ENCODE measurements at regions not wholly inside any gene's neighbourhood (a gene's known extent, or its start where the extent isn't known, plus 50 kb on each side); places are given as distances from the start of the nearest gene placed in this dataset.

DNA sequence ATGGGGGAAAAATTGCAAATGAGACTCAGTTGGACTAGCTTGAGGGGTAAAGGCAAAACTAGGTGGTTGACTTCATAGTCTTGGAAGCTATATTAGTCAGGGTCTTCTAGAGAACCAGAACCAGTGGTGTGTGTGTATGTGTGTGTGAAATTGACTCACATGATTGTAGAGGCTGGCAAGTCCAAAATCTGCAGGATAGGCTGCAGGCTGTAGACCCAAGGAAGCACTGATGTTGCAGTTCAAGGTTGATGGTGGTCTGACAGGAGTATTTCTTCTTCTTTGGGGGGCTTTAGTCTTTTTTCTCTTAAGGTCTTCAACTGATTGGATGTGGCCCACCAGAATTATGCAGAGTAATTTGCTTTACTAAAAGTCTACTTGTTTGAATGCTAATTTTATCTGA lies 217.4 kb downstream of the MANEA start:
- no peak overlapping the region for H3K4me3 Mint-ChIP-seq
- CTCF ChIA-PET = no interaction called here
- no peaks in the 10 kb centered on the region for H3K27me3 Mint-ChIP-seq
- no peaks in the 10 kb centered on the region for H3K9me3 Mint-ChIP-seq (ENCODE audit: low read depth)
- no peak for ATAC-seq
- no peaks in the 10 kb centered on the region for H3K36me3 Mint-ChIP-seq
- H3K27ac Mint-ChIP-seq = no peak overlapping the region
- no peaks in the 10 kb centered on the region for H3K4me1 Mint-ChIP-seq
- DNase-seq = no peak

DNA sequence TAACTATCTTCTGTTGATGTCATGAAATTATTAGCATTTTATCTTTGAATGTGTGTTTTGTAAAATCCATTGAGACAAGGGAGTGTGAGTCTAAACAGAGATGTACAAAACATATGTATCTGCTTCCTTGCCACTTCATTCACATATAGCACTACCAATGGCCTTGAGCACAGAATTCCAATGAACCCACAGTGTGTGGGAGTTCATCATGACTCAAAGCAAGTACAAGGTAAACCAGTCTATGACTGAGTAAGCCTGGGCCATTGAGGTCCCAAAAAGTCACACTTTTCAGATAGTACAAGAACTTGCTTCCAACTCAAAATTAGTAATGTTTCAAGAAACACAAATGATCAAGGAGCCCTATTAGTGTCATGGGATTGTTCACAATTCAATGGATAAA lies 218.6 kb downstream of the MANEA start:
- CTCF ChIA-PET = no interaction called here
- no peaks in the 10 kb centered on the region for H3K36me3 Mint-ChIP-seq

DNA sequence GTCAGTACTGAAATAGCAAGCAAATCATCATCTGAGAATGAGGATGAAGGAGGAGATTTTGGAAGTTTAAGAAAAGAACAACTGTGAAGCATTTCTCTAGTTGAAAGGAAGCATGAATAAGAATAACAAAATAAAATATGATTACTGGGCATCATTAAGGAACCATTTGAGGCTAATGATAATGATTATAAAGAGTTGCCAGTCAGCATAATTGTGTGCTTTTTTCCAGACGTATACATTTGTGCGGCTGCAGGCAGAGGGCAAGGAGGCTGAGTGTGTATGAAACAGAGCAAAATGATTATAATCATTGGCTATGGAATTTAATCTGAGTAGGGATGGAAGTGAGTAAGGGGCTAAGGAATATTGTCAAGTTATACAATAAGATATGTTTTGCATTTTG lies 218.7 kb upstream of the FUT9 start:
- ATAC-seq (no peak), DNase-seq (no peak)
- peaks cover 2% of the 10 kb centered on the region for H3K27me3 Mint-ChIP-seq
- H3K4me1 Mint-ChIP-seq = no peaks in the 10 kb centered on the region
- CTCF ChIA-PET = no interaction called here
- H3K4me3 Mint-ChIP-seq = no peak overlapping the region
- no peaks in the 10 kb centered on the region for H3K9me3 Mint-ChIP-seq (ENCODE audit: low read depth)
- no peaks in the 10 kb centered on the region for H3K36me3 Mint-ChIP-seq
- H3K27ac Mint-ChIP-seq = no peak overlapping the region

More for the DNA sequence above, 218.6 kb downstream of the MANEA start:
- no peaks in the 10 kb centered on the region for H3K9me3 Mint-ChIP-seq (ENCODE audit: low read depth)
- no peak overlapping the region for H3K4me3 Mint-ChIP-seq
- no peak overlapping the region for H3K27ac Mint-ChIP-seq
- no peaks in the 10 kb centered on the region for H3K4me1 Mint-ChIP-seq
- no peaks in the 10 kb centered on the region for H3K27me3 Mint-ChIP-seq
- DNase-seq = no peak
- ATAC-seq = no peak

DNA sequence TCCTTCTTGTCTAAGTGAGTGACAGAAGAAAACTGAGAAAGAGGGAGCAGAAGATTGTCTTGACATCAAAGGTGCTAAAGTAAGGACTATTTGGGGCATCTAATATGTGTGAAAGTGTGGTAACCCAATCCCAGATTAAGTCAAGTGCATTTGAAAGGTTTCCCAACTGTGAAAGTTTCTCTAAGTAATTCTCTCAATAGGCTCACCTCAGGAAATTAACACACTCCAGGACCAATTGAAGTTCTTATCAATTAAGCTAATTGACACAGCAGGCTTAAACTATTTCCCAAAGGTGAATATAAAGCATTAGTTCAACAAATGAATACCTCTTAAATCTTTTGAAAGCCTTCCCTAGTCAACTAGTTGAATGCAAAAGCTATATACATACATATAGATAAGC lies 212.8 kb upstream of the FUT9 start:
- DNase-seq = no peak
- H3K27ac Mint-ChIP-seq = no peak overlapping the region
- H3K4me3 Mint-ChIP-seq = no peak overlapping the region
- H3K27me3 Mint-ChIP-seq = peaks cover 2% of the 10 kb centered on the region
- CTCF ChIA-PET = no interaction called here
- H3K9me3 Mint-ChIP-seq (ENCODE audit: low read depth) = no peaks in the 10 kb centered on the region
- H3K36me3 Mint-ChIP-seq = no peaks in the 10 kb centered on the region
- ATAC-seq = no peak
- peaks cover 1% of the 10 kb centered on the region for H3K4me1 Mint-ChIP-seq

DNA sequence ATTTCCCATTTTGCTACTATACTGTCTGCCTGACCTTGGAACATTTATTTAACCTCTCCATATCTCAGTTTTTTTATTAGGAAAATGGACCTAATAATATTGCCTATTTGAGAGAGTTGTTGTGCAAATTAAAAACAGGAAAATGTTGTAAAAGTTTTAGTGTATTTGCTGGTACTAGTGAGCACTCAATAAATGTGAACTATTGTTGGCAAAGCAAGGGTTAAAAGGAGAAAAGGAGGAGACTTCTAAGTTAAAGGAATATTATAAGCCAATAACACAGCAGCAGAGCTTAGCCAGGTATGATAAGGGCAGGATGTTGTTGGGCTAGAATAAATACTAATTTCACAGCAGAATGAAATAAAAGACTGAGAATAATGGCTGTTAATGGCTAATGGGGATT lies 211.9 kb upstream of the FUT9 start:
- DNase-seq = no peak
- Mint-ChIP-seq H3K4me1 (peaks cover 1% of the 10 kb centered on the region), H3K36me3 (no peaks in the 10 kb centered on the region), H3K27ac (no peak overlapping the region), H3K9me3 (ENCODE audit: low read depth) (no peaks in the 10 kb centered on the region), H3K27me3 (peaks cover 2% of the 10 kb centered on the region), H3K4me3 (no peak overlapping the region)
- CTCF ChIA-PET = no interaction called here
- no peak for ATAC-seq

DNA sequence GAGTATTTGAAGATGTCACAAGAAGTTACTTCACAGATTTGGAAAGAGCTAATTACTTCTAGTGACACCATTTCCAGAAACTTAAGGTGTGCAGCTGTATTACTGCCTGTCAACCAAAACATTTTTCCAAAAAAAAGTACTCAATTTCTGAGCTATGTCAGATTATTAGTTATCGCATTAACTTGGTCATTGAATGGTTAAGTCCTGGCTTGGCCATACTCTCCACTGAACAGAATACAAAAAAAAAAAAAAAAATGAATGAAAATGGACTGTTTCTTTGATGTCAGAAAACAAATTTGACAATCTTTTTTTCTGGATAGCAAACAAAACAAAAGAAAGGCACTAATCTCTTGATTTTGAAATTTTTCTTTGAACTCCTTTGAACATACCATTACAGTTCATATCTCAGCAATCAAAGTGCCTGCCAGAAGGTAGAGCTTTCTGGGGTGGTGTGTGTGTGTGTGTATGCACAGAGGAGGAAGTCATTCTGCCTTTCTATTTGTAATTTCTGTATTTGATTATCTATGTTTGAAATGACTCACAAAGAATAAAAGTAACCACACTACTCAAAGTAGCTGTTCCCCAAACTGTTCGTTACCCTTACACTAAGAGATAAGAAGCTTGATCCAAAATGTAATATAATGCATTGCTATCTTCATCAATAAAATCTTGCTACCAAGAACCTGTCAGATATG lies 210.8 kb upstream of the FUT9 start:
- DNase-seq (no peak), ATAC-seq (peak; percentile 45)
- CTCF ChIA-PET = no interaction called here
- Mint-ChIP-seq H3K4me3 (no peak overlapping the region), H3K27me3 (peaks cover 2% of the 10 kb centered on the region), H3K4me1 (peaks cover 1% of the 10 kb centered on the region), H3K27ac (no peak overlapping the region), H3K9me3 (ENCODE audit: low read depth) (no peaks in the 10 kb centered on the region), H3K36me3 (no peaks in the 10 kb centered on the region)

DNA sequence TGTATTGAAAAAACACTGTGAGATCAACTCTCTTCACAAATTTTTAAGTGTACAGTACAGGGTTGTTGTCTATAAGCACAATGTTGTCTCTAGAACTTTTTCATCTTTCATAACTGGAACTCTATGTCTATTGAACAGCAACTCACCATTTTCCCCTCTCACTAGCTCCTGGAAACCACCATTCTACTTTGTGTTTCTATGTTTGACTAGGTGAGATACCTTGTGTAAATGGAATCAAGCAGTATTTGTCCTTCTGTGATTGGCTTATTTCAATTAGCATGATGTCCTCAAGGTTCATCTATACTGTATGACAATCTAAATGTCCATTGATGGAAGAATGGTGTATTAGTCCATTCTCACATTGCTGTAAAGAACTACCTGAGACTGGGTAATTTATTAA lies 210.1 kb upstream of the FUT9 start:
- Mint-ChIP-seq H3K27ac (no peak overlapping the region), H3K4me1 (peaks cover 1% of the 10 kb centered on the region), H3K9me3 (ENCODE audit: low read depth) (no peaks in the 10 kb centered on the region), H3K36me3 (no peaks in the 10 kb centered on the region), H3K4me3 (no peak overlapping the region), H3K27me3 (peaks cover 2% of the 10 kb centered on the region)
- CTCF ChIA-PET = no interaction called here
- ATAC-seq (no peak), DNase-seq (no peak)

DNA sequence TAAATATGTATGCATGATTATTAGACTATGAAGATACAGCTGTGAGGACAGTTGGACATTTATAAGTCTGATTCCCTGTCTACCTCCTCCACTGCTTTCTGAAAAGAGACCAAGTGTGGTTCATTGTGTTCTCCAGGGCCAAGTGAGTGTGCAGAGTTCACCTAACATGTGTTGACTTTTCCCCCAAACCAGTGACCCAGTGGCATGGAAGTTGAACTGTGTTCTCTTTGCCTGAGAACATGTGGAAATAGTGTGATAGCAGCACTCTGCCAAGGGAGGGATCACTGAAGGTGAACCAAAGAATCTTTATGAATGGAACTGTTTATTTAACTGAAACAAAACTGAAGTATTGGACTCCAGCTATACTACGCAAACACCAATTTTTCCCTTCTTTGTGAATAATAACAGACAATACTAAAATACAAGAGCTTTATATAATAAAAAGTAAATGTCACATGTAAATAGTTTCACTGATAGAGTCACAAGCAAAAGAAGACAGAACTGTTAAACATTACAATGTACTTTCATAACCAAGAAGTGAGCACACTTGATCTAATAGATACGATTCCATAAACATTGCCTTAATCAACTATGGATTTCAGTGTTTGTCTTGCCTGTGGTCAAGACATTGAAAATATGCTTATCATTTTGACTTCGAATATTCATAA lies 200.3 kb upstream of the FUT9 start:
- Mint-ChIP-seq H3K4me1 (no peaks in the 10 kb centered on the region), H3K27me3 (no peaks in the 10 kb centered on the region), H3K27ac (no peak overlapping the region), H3K9me3 (ENCODE audit: low read depth) (no peaks in the 10 kb centered on the region), H3K36me3 (no peaks in the 10 kb centered on the region), H3K4me3 (no peak overlapping the region)
- DNase-seq (no peak), ATAC-seq (no peak)
- CTCF ChIA-PET = no interaction called here

DNA sequence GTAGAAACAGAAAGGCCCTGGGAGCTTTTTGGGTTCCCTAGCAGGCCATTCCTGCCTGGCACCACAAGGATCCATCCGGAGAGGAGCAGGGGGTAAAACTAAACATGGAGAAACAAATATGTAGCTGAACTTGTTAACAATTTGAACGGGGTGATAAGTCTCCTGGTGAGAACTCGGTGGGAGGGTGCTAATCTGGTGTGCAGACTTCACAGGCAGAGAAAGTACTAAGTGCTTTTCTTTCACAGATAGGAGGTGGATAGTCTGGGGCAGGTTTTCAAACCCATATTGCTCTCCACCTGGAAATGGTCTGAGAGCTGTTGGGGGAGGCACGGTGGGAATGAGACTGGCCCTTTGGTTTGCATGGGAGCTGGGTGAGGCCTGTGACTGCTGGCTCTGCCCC lies 196.3 kb upstream of the FUT9 start:
- no peak overlapping the region for H3K27ac Mint-ChIP-seq
- H3K36me3 Mint-ChIP-seq = no peaks in the 10 kb centered on the region
- DNase-seq = no peak
- no peak overlapping the region for H3K4me3 Mint-ChIP-seq
- H3K4me1 Mint-ChIP-seq = no peaks in the 10 kb centered on the region
- H3K9me3 Mint-ChIP-seq (ENCODE audit: low read depth) = no peaks in the 10 kb centered on the region
- no peak for ATAC-seq
- CTCF ChIA-PET = interaction anchor here (0.9 kb wide), 1 partner anchor 318 kb away, joined by 3 read pairs; no protein-coding TSS in a partner anchor
- no peaks in the 10 kb centered on the region for H3K27me3 Mint-ChIP-seq

DNA sequence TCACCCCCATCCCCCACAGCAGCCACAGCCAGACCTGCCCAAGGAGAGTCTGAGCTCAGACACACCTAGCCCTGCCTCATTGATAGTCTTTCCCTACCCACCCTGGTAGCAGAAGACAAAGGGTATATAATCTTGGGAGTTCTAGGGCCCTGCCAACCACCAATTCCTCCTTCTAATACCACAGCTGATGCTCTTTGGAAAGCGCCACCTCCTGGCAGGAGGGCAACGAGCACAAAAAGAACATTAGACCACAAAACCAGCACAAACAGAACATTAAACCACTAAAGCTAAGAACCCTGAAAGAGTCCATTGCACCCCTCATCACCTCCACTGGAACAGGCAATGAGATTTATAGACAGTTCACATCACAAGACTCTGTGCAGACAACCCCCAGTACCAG lies 195.8 kb upstream of the FUT9 start:
- Mint-ChIP-seq H3K36me3 (no peaks in the 10 kb centered on the region), H3K4me3 (no peak overlapping the region), H3K9me3 (ENCODE audit: low read depth) (no peaks in the 10 kb centered on the region), H3K4me1 (no peaks in the 10 kb centered on the region), H3K27ac (no peak overlapping the region), H3K27me3 (no peaks in the 10 kb centered on the region)
- DNase-seq (no peak), ATAC-seq (no peak)
- CTCF ChIA-PET = no interaction called here

DNA sequence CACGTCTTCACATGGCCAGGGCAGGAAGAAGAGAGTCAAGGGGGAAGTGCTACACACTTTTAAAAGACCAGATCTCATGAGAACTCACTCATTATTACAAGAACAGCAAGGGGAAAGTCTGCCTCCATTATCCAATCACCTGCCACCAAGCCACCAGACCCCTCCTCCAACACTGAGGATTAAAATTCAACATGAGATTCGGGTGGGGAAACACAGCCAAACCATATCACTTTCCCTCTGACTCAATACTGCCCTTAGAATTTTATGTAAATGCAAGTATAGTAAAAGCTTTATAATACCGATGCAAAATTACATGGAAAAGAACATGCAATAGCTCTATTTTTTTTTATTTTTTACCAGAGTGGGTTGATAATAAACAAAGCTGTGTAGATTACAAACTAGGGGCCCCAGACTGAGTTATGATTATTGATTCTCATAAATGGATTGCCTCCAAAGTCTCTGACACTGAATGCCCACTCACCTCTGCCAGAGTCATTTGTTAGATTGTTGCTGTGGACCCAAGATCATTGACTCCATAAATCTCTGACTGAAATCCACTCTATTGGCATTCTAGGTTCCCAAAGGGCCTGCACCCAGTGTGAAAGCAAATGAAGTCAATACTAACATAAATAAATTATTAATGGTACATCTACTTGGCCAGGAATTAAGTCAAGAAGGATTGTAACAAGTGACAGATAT lies 184.8 kb upstream of the FUT9 start:
- H3K4me3 Mint-ChIP-seq = no peak overlapping the region
- no peak overlapping the region for H3K27ac Mint-ChIP-seq
- no peaks in the 10 kb centered on the region for H3K36me3 Mint-ChIP-seq
- H3K27me3 Mint-ChIP-seq = no peaks in the 10 kb centered on the region
- H3K4me1 Mint-ChIP-seq = no peaks in the 10 kb centered on the region
- ATAC-seq (no peak), DNase-seq (no peak)
- H3K9me3 Mint-ChIP-seq (ENCODE audit: low read depth) = no peaks in the 10 kb centered on the region
- CTCF ChIA-PET = no interaction called here

DNA sequence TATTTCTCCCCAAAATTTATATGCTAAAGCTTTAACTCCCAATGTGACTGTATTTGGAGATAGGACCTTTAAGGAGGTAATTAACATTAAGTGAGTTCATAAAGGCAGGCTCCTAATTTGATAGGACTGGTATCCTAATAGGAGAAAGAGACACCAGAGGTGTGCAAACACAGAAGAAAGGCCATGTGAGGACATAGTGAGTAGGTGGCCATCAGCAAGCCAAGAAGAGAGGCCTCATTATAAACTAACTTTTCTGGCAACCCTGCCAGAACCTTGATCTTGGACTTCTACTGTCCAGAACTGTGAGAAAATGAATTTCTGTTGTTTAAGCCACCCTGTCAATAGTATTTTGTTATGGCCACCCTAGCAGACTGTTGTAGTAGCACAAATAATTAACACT lies 177.9 kb upstream of the FUT9 start:
- Mint-ChIP-seq H3K4me3 (no peak overlapping the region), H3K36me3 (no peaks in the 10 kb centered on the region), H3K27ac (no peak overlapping the region), H3K4me1 (no peaks in the 10 kb centered on the region), H3K9me3 (ENCODE audit: low read depth) (no peaks in the 10 kb centered on the region), H3K27me3 (no peaks in the 10 kb centered on the region)
- CTCF ChIA-PET = interaction anchor here (1.5 kb wide), 1 partner anchor 29 kb away, joined by 3 read pairs; no protein-coding TSS in a partner anchor
- ATAC-seq = no peak
- DNase-seq = no peak

DNA sequence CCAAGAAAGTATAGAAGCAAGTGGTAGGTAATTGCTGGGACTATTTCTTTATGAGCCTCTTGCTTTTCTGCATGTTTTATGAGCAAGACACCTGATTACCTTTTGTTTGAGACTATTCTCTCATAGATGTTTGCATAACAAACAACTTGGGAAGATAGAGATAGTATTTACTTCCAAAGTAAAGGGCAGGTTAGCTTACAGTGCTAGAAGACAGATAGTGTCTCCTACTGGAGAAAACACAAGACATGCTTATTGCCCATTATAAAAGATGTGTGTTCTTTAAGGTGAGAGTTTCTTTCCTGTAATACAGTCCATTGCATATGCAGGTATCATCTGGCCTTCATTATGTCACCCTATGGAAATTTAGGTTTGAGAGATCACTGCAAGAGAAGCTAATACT lies 174.2 kb upstream of the FUT9 start:
- no peak for ATAC-seq
- Mint-ChIP-seq H3K27ac (no peak overlapping the region), H3K9me3 (ENCODE audit: low read depth) (no peaks in the 10 kb centered on the region), H3K36me3 (no peaks in the 10 kb centered on the region), H3K27me3 (no peaks in the 10 kb centered on the region), H3K4me1 (no peaks in the 10 kb centered on the region), H3K4me3 (no peak overlapping the region)
- CTCF ChIA-PET = no interaction called here
- DNase-seq = no peak

DNA sequence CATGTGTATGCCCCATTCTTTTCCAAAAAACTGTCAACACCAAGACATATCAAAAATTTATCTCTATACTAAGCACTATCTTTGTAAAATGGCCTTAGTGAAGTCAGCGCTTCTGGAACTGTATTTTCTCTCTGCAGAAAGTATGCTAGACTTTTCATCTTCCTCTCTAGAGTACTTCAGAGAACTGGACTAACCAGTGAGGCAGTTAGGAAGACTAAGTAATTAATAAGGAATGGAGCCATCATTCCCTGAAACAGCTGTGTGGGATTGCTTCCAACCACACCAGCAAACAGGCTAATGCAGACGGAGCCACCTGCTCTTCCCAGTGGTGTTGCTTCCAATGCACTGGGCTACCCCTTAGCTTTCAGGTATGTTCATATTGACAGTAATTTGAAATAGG lies 169.1 kb upstream of the FUT9 start:
- CTCF ChIA-PET = no interaction called here
- Mint-ChIP-seq H3K4me1 (no peaks in the 10 kb centered on the region), H3K4me3 (no peak overlapping the region), H3K27me3 (no peaks in the 10 kb centered on the region), H3K27ac (no peak overlapping the region), H3K9me3 (ENCODE audit: low read depth) (no peaks in the 10 kb centered on the region), H3K36me3 (no peaks in the 10 kb centered on the region)
- DNase-seq (no peak), ATAC-seq (no peak)
